Transverse colon (tissue), 4 donors: ENCODE measurements at regions not wholly inside any gene's neighbourhood (a gene's known extent, or its start where the extent isn't known, plus 50 kb on each side); places are given as distances from the start of the nearest gene placed in this dataset.

Experiments
- DNase-seq: peaks from one replicate; pipeline ENCODE4 v3.0.0-alpha.2; 2019
- H3K27ac ChIP-seq, 4 donors: fragments of 200-600 bp; sonication (generic); 2 replicates each; pipeline ENCODE4 v1.5.1; 2016 to 2018; ENCODE audit warnings: inconsistent platforms in 4 of 4
- H3K27me3 ChIP-seq: fragments of 200-600 bp; sonication (generic); 2 replicates; pipeline ENCODE4 v1.5.1; 2017; ENCODE audit warnings: inconsistent platforms
- H3K36me3 ChIP-seq, 4 donors: fragments of 200-600 bp; sonication (generic); 2 replicates each; pipeline ENCODE4 v1.5.1; 2017 to 2019; ENCODE audit warnings: inconsistent platforms in 4 of 4
- H3K4me1 ChIP-seq, 4 donors: fragments of 200-600 bp; sonication (generic); 2 replicates each; pipeline ENCODE4 v1.5.1; 2017 to 2020; ENCODE audit warnings: inconsistent platforms in 4 of 4
- H3K4me3 ChIP-seq, 4 donors: fragments of 200-600 bp; sonication (generic); 1 replicate in 1 of 4; 2 replicates in 3 of 4; pipeline versions ENCODE4 v1.5.1 to v1.6.1; 2017 to 2019; ENCODE audit warnings: inconsistent platforms in 4 of 4
- H3K9me3 ChIP-seq, 2 donors: fragments of 200-600 bp; sonication (generic); 2 replicates each; pipeline ENCODE4 v1.5.1; 2017 to 2019; ENCODE audit warnings: inconsistent platforms in 2 of 2
- EP300 ChIP-seq: sonication (generic); formaldehyde crosslinking; IDR thresholded peaks from one replicate; pipeline ENCODE4 v1.6.1; 2017; ENCODE audit warnings: antibody characterized with exemption, low read depth
- POLR2A ChIP-seq: fragments of 450-650 bp; IDR thresholded peaks from one replicate; pipeline ENCODE4 v1.6.1; 2016; ENCODE audit warnings: antibody characterized with exemption, mild to moderate bottlenecking, moderate library complexity
- POLR2AphosphoS5 ChIP-seq, 3 donors: sonication (generic); formaldehyde crosslinking; IDR thresholded peaks; one replicate each; pipeline ENCODE4 v1.6.1; 2016; ENCODE audit warnings: antibody characterized with exemption in 3 of 3
- WGBS, 2 donors: methylation state at CpG; one replicate each; pipeline ENCODE4 v1.1.5; 2018; ENCODE audit warnings: low coverage in 1 of 2; 5-methylcytosine and 5-hydroxymethylcytosine counted together
- in situ Hi-C, 4 donors: fragments of 200-750 bp; cut with MboI; loops; one replicate each; pipeline versions ENCODE4 v1.15.0 to v1.15.1; 2017; ENCODE audit warnings: low sequenced_read_pairs in 3 of 4, low pct_ligation_motif_present in 1 of 4, low pct_unique_long_range_greater_than_20kb in 1 of 4
- intact Hi-C: fragments of 100-400 bp; cut with DNase I; formaldehyde crosslinking; loops from one replicate; pipeline ENCODE4 v1.15.1; 2023; ENCODE audit warnings: low total_unique reads
- TF ChIP-seq, protein P1 (sequence below), 5 experiments: fragments of 200-600 bp in 3 of 5; fragments of 450-650 bp in 2 of 5; sonication (generic) in 3 of 5; IDR thresholded peaks; 1 replicate in 2 of 5; 2 replicates in 3 of 5; pipeline ENCODE4 v1.5.1; 2016 to 2017; ENCODE audit warnings: antibody characterized with exemption in 5 of 5, inconsistent platforms in 3 of 5, mild to moderate bottlenecking in 2 of 5, moderate library complexity in 1 of 5

DNA sequence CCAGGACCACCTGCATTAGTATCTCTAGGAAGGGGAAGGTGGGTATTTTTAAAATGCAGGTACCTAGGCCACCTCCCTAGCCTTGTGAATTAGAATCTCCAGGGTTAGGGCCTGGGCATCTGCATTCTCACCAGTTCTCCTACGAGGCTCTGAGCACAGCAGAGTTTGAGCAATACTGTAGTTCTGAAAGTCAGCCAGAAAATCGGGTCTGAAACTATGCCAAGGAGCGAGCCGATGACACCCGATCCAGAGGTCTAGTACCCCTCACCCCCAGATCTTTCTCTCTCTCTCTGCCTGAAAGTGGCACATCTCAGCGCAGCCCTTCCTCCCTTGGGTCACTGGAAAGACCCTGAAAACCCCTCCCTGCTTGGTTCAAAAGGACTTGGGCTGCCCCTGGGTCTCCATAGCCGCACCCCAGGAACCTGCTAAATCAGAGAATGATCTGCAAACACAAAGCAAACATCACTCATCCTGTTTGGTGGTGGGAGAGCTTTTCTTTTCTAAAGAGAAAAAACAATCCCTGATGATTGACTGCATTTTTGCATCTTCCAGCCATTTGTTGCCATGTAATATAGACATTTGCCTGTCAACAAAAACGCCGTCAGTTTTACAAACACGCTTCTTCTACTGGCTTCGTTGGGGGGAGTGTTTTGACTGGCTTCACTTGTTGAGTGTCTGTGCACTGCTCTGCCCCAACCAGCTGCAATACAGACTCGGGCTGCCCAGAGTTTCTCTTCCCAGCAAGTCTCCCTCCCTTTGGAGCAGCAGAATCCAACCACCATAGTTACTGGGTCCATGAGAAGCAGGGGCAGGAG is 229.9 kb downstream of the MN1 start:
- no peaks in the 10 kb centered on the region for H3K4me1 ChIP-seq
- no peaks in the 10 kb centered on the region for H3K36me3 ChIP-seq
- peaks cover 23% of the 10 kb centered on the region for H3K27me3 ChIP-seq
- in situ Hi-C loops (no loop called here), intact Hi-C loops (no loop called here)
- DNase-seq: no peak
- 78 to 83% methylated on average over 4 to 12 of the region's 12 CpGs for WGBS, 2 donors
- H3K9me3 ChIP-seq: no peaks in the 10 kb centered on the region
- TF ChIP-seq POLR2A (no peak), EP300 (no peak), POLR2AphosphoS5 (IDR thresholded peaks at IDR 0.05) (no peak)
- TF ChIP-seq, protein P1, sequence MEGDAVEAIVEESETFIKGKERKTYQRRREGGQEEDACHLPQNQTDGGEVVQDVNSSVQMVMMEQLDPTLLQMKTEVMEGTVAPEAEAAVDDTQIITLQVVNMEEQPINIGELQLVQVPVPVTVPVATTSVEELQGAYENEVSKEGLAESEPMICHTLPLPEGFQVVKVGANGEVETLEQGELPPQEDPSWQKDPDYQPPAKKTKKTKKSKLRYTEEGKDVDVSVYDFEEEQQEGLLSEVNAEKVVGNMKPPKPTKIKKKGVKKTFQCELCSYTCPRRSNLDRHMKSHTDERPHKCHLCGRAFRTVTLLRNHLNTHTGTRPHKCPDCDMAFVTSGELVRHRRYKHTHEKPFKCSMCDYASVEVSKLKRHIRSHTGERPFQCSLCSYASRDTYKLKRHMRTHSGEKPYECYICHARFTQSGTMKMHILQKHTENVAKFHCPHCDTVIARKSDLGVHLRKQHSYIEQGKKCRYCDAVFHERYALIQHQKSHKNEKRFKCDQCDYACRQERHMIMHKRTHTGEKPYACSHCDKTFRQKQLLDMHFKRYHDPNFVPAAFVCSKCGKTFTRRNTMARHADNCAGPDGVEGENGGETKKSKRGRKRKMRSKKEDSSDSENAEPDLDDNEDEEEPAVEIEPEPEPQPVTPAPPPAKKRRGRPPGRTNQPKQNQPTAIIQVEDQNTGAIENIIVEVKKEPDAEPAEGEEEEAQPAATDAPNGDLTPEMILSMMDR (IDR thresholded peaks at IDR 0.05): no peak
- no peak overlapping the region for H3K27ac ChIP-seq
- no peak overlapping the region for H3K4me3 ChIP-seq

DNA sequence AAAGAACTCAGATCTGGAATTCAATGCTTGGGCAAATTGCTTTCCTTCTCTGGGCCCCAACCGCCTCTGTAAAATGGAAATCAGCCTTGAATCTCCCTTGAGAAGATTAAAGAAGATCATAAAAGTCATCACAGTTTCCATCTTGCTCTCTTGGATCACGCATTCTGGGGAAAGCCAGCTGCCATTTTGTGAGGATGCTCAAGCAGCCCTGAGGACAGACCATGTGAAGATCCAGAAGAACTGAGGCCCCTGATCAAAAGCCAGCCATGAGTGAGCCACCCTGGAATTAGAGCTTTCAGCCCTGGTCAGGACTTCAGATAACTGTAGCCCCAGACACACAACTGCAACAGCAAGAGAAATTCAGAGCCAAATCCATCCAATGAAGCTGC is 229.3 kb downstream of the MN1 start:
- no peaks in the 10 kb centered on the region for H3K4me1 ChIP-seq
- intact Hi-C loops: no loop called here
- H3K36me3 ChIP-seq: no peaks in the 10 kb centered on the region
- in situ Hi-C loops: no loop called here
- H3K27ac ChIP-seq: no peak overlapping the region
- WGBS, 2 donors: 87% methylated on average over 2 of the region's 2 CpGs; no CpG with 5 or more reads in 1 of the 2 donors
- no peaks in the 10 kb centered on the region for H3K9me3 ChIP-seq
- peaks cover 23% of the 10 kb centered on the region for H3K27me3 ChIP-seq
- no peak for TF ChIP-seq POLR2A
- TF ChIP-seq, protein P1 (IDR thresholded peaks at IDR 0.05): no peak
- no peak for DNase-seq
- H3K4me3 ChIP-seq: no peak overlapping the region

DNA sequence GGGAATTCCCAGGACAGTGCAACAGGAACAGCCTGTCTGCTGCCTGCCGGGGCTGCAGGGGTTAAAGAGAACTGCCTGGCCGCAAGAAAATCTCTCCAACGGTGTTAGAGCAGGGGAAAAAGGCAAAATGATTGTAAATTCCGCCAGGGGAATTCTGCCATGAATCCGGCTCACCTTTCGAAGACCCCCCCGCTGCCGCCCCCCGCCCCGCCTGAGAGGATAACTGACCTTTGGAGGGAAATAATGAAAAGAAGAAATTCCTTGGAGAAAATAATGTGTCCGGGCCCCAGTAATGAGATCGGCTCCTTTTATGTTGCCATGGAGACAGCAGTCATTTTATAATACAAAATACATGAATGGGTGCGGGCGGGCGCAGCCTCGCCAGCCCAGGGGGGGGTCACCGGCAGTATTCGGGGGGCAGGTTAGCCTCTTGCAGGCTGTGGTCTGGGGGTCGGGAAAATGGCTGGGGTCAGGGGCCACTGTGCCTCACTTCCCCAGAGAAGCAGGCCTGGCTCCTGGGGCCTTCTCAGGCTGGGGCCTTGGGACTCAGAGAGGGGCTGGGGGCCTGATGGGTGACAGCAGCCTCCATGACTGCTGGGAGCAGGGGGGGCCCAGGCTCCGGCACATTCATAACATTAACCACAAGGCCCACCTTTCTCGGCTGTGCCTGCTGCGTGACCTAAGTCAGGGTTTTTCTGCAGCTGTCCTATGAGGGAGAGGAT is 228.1 kb downstream of the MN1 start:
- Histone ChIP-seq H3K9me3 (no peaks in the 10 kb centered on the region), H3K36me3 (no peaks in the 10 kb centered on the region), H3K4me3 (no peak overlapping the region), H3K4me1 (no peaks in the 10 kb centered on the region), H3K27me3 (peaks cover 23% of the 10 kb centered on the region), H3K27ac (no peak overlapping the region)
- in situ Hi-C loops (no loop called here), intact Hi-C loops (no loop called here)
- no peak for DNase-seq
- TF ChIP-seq, protein P1 (IDR thresholded peaks at IDR 0.05): no peak
- TF ChIP-seq POLR2A: no peak
- TF ChIP-seq EP300: no peak
- no peak for TF ChIP-seq POLR2AphosphoS5 (IDR thresholded peaks at IDR 0.05)
- WGBS, 2 donors: 22 to 55% methylated on average over 4 to 21 of the region's 22 CpGs

DNA sequence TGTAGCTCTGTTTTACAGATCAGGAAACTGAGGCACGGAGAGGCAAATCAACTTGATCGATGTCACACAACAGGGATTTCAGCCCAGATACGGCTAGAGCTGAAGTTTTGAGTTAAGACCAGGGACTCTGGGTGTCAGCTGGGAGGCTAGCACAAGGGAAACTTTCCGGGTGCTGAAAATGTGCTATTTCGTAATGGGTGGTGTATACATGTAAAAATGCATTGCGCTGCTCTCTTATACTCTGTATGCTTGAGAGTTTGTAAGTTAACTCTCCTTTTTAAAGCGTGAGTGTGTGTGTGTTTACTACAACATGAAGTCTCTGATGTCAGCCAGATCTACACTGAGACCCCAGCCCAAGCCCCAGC is 227.6 kb downstream of the MN1 start:
- TF ChIP-seq EP300 (no peak), POLR2AphosphoS5 (IDR thresholded peaks at IDR 0.05) (no peak), POLR2A (no peak)
- TF ChIP-seq, protein P1 (IDR thresholded peaks at IDR 0.05): no peak
- 80 to 82% methylated on average over 1 to 7 of the region's 7 CpGs for WGBS, 2 donors
- H3K27ac ChIP-seq: no peak overlapping the region
- no peak overlapping the region for H3K4me3 ChIP-seq
- no peaks in the 10 kb centered on the region for H3K9me3 ChIP-seq
- no peaks in the 10 kb centered on the region for H3K36me3 ChIP-seq
- H3K27me3 ChIP-seq: peaks cover 23% of the 10 kb centered on the region
- in situ Hi-C loops: no loop called here
- no peaks in the 10 kb centered on the region for H3K4me1 ChIP-seq
- intact Hi-C loops: no loop called here
- DNase-seq: no peak
